GM18858 (cell line): ENCODE measurements at regions not wholly inside any gene's neighbourhood (a gene's known extent, or its start where the extent isn't known, plus 50 kb on each side); places are given as distances from the start of the nearest gene placed in this dataset.
"Not testable (repeated sequence)": the region's sequence is repeated elsewhere in the genome, so short reads cannot be mapped to it uniquely, and the experiment has no call there.

Source experiments
- ATAC-seq: cut with Tn5 transposase; IDR thresholded peaks from one replicate; pipeline ENCODE4 v1.9.1; 2021; ENCODE audit not compliant: unreplicated experiment

DNA sequence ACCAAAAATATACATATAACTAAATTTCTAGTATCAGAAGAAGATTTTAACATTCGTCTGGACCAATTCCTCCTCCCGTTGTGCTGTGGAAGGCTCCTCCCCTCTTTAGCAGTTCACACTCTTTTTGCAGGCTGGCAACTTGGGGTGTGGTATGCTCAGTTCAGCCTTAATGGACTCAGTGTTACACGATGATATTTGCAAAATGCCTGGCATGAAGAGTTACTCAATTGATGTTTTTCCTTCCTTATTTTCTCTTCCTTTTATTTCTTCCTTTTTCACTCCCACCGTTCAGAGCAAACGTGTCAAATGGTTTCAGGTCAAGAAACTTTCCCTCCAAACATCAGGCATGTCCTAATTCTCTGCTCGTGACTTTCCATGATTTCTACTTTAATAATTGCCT lies 248.3 kb downstream of the PHF14 start:
- no peak for ATAC-seq

DNA sequence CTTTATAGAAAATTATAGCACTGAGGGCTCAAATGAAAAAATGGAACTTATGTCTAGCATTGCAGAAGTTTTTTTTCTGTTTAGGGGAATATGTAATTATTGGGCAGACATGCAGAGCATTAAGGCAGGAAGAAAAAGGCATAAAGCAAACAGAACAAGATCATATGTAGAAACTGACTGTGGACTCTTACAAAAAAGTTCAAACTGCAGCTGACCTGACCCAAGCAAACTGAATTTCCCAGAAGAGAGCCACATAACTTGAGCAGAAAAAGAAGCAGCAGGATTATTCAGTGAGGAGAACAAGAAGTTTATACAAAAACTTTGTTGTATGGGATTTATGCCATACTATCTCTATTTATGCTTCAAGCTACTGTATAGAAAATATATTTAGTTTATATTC lies 250.9 kb downstream of the PHF14 start:
- no peak for ATAC-seq

DNA sequence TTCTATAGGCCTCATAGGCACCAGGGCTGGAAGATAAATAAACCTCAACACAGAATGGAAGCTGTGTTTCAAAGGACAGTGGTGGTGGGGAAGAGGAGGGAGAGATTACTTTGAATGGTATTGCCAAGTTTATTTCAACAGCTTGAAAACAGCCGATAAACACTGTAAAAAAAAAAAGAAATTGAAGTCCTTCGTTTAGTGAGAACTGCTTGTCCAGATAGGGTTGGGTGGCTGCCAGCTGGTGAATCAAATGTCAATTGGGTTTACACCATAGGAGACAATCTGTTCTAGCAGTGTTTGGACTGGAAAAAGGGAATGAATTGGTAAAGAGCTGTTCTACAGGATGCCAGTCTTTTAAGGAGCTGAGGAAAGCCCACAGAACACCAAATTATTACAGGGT lies 254.8 kb downstream of the PHF14 start:
- ATAC-seq, result no peak

DNA sequence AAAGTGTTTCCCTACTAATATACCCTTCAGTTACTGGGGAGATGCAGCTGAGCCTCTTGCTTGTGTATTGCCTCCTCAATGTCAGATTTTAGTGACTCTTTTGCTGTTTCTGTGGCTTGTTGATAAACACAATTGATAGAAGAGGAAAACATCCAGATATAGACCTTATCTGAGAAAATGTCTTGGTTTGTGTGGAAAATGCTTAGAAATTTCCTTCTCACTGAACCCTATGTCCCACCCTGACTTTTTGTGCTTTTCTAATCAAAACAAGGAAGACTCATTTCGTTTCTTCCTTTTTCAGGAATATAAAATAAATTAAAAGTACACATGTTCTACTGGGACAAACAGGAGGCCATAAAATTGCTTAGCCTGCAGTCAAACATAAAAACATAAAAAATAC lies 257.5 kb downstream of the PHF14 start:
- ATAC-seq, result no peak

DNA sequence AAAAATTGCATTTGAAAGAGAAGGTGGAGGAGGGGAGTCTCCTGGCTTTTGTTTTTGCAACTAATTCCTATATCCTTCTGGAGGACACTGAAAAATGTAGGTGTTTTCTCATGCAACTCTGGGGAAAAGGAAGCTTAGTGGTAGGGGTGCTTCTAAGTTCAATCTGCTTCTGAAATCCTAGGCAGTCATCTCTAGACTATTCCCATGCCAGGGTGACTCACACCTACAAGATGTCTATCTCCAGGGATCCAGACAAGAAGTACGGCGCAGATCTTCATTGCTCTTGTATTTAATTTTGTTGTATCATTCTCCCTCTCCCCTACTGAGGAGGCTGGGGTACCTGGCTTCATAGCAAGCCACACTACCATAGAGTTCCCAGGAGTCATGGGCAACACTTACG lies 258.8 kb downstream of the PHF14 start:
- no peak for ATAC-seq

DNA sequence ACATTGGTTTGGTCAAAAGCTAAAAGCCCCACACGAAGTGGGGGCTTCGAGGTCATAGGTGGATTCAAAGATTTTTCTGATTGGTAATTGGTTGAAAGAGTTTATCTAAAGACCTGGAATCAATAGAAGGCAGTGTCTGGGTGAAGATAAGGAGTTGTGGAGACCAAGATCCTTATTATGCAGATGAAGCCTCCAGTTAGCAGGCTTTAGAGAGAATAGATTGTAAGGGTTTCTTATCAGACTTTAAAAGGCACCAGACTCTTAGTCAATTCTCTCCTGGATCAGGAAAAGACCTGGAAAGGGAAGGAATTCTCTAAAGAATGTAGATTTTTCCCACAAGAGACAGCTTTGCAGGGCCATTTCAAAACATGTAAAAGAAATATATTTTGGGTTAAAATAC lies 260.2 kb downstream of the PHF14 start:
- no peak for ATAC-seq

DNA sequence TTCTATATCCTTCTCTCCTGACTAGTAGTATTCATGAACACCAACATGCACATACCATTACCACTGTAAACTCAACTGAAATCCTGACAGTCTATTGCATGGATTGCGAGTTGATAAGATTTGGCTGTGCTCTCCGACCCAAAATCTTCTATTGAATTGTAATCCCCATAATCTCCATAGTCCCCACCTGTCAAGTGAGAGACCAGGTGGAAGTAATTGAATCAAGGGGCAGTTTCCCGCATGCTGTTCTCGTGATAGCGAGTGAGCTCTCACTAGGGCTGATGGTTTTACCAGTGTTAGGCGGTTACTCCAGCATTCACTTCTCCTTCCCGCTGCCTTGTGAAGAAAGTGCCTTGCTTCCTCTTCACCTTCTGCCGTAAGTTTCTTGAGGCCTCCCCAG lies 261.8 kb downstream of the PHF14 start:
- ATAC-seq, result no peak

DNA sequence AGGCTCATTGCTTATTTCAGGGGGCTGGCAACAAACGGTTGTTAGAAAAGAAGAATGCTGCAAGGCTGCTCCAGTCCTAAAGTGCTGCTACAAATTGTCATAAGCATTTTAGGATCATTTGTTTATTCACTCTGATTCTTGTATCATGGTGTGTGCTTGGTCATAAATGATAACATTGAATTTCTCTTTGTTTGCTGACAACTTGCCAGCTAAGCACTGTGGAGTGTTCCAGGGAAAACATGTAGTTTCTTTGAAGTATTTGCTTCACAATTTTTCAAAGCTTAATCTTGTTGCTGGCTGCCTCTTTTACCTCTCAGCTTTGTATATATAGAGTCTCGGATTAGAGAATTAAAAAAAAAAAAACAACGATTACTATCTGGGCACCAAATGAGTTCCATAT lies 263.0 kb downstream of the PHF14 start:
- no peak for ATAC-seq

DNA sequence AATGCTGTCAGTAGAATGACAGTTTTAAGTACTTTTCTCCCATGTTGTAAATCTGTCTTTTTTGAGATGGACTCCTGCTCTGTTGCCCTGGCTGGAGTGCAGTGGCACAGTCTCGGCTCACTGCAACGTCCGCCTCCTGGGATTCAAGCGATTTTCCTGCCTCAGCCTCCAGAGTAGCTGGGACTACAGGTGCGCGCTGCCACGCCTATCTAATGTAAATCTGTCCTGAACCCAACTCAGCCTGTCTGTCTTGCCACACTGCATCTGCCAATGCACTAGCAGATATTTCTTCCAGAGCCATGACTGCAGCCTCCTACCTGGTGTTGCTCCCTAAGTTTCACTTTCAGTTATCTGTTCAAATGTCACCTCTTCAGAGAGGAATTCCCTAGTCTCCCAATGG lies 264.1 kb downstream of the PHF14 start:
- ATAC-seq, result no peak

DNA sequence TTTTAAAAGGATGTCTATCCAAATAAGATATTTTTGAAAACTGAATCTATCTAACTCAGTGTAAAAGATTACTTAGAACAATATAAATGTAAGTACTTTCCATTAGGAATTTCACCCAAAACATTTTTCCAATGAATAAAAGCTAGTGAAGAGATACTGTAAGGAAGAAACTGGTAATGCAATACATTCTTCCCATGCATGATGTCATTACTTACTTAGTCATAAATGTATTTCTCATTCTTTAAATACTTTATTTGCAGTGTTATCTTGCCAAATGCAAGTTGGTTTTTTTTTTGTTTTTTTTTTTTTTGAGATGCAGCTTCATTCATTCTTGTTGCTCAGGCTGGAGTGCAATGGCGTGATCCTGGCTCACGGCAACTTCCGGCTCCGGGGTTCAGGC lies 265.6 kb downstream of the PHF14 start:
- no peak for ATAC-seq

DNA sequence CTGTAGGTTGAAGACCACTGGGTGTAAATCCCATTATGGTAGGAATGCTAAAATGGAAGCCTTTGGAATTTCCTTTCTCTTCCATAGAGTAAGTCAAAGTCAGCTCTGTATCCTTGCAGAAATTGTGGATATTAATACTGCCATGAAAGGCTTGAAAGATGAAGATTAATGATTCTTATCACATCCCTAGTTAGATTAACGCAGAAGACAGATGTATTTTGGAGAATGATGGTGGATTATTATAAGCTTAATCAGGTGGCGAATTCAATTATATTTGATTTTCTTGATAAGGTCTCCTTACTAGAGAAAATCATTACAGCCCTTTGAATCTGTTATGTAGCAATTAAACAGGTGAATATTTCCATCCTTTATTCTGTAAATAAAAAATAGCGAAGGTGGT lies 270.1 kb downstream of the PHF14 start:
- no peak for ATAC-seq

DNA sequence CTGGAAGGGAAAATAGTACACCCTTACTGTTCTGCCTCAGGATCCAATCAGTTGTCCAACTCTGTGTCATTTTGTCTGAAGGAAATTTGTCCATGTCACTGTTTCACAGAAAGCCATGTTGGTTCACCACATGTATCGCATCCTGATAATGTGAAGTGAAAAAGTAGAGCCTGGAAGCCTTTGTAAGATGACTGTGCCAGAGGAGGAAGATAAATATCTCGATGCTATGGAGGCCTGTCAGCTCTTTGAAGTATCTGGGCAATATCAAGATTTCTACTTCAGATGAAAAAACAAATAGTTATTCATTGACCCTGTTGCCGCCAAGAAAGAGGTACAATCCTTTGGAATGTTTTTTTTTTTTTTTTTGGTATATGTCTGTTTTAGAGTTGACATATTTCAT lies 270.5 kb downstream of the PHF14 start:
- ATAC-seq, result no peak

DNA sequence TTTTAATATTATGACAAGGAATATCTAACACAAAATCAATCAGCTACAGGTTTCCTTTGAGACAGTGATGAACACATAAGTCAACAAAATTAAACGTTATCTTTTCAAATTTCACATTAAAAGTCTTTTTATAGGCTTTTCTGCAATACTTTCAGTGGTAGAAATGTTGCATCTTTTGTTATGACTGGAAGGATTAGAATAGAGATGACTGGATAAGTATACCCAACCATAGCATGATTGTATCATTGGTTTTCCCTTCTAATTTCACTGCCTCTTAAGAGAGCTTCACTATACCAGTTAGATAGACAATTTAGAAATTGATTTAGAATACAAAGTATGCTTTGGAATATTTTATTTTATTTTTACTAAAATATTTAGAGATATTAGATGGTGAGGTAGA lies 273.9 kb downstream of the PHF14 start:
- ATAC-seq, result no peak

DNA sequence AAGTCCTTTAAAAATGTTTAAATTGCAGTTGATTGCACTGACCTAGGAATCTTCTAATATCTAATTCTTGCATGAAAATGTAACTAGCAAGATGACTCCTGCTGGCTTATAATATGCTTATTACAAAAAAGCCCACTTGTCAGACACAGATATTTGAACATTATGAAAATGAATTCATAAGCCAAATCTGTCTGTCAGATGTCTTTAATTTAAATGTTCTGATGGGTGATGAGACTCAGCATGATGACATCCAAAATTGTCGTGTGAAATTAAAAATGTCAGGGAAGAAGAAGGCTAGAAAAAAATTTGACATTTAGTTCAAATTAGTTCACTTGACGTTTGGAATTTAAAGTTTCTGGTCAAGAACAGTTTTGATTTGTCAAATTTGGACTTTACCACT lies 277.8 kb downstream of the PHF14 start:
- no peak for ATAC-seq

DNA sequence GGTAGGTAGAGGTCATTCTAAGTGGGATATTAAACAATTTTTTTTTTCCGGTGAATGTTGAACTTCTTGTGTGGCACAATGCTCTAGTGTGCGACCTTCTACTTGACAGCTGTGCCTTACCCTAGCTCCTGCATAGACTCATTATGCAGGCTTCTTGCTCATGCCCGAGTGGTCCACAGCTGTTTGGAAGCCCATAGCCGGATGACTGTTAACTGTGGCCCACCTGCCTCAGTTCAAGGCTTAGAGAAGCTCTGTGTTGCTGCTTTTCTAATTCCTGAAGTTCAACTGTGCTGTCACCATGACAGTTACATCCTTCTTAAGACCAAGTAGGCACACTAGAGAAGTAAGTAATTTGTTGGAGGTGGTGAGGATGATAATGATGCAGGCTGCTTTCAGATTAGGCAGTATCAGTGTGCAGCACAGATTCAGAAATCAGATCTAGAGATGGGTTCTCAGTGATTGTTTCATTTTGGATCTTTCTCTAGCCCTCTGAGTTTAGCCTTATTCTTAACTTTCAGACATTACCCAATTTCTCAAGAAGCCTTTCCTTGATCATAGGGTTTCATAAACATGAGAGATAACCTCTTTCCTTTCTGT lies 278.4 kb downstream of the PHF14 start:
- no peak for ATAC-seq

DNA sequence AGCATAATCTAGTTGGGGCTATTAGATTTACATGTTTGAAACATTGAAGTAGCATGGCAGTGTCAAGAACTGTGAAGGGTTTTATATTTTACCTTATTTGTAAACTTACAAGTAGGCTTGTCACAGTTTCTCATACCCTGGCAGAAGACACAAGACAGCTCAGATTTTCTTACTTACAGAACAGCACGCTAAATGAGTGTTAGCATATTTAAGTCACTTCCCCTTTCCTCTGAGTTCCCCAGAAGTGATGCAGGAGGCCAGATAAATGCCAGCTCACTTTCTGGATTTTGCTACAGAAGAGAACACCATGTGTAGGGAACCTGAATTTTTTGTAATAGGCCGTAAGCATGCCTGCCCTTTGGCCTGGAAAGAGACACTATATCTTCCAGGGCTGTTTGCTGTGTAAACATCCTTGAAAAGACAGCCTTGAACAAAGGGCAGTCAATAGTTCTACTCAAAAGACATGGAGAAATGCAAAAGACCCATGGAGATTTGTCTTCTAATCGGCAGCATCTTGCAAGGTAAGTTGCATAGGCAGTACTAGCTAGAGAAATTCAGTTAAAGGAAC lies 279.1 kb downstream of the PHF14 start:
- ATAC-seq, result peak; percentile 59

DNA sequence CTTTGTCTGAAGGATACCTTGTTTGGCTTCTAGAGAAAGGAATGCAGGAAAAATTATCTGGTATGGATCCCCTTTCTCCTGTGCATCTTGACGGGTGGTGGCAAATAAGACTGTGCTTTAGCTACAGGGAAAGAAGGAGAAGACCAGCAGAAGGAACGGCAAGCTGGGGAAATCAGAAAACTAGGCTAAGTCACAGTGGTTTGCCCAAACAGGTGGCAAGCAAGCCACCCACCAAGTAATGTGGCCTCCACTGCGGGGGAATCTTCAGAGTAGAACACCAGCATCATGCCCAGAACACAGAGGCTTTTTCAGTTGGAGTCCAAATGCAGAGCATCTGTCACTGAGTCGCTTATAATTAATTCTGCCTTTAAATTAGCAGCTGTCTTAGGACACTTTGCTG lies 282.8 kb downstream of the PHF14 start:
- no peak for ATAC-seq

DNA sequence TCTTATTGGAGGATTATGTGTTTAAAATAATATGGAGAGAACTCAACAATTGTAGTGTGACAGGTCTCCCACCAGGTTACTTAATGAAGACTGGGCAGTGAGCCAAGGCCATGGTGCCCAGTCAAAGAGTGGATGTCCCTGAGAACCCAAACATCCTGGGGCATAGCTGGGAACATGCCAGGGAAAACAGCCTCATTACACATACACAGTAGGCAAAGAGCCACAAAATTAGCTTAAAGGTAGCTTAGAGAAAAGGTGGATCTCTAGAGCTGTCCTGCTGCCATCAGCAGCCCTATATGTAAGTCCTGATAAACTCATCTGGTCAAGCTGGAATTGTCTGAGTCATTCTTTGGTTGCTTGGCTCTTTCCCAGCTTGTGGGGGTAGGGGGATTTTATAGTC lies 287.8 kb downstream of the PHF14 start:
- no peak for ATAC-seq

DNA sequence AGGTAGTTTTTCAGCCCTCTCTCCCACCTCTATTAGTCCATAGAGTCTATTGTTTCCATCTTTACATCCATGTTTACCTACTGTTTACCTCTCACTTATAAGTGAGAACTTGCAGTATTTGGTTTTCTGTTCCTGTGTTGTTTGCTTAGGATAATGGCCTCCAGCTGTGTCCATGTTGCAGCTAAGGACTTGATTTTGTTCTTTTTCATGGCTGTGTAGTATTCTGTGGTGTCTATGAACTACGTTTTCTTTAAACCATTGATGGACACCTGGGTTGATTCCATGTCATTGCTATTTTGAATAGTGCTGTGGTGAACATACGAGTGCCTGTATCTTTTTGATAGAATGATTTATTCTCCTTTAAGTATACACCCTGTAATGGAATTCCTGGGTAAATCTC lies 292.4 kb downstream of the PHF14 start:
- no peak for ATAC-seq

DNA sequence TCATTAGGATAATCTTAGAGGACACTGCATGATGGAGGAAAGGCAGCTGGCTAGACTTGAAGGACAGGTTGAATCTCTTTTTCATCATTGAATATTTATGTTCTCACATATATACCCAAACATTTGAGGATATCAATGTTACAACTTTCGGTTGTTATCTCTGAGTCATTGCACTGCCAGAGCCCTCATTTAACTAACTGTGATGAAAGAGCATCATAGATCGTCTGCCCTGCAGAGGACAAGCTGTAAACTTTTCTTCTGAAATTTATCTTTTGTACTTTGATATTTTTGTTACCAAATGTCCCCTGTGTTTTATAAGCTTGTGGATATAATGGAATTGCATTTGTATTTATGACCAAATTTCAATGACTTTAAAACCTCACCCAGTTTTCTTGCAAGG lies 298.7 kb downstream of the PHF14 start:
- ATAC-seq, result no peak

DNA sequence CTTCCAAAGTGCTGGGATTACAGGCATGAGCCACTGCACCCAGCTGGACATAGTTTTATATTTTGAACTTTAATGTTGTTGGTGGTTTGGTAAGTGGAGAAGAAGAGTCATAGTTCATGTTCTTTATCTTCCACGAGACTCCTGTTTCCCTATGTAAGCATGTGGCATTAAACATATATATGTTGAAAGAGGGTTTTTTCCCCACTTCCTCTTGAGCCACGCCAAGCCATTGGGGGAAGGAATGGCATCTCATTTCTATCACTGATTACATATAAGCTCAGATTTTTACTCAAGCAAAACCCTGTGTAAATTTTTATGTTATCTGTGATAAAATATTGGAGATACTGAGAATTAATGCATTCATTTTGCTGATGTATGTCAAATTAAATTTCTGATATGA lies 300.4 kb downstream of the PHF14 start:
- ATAC-seq, result no peak

DNA sequence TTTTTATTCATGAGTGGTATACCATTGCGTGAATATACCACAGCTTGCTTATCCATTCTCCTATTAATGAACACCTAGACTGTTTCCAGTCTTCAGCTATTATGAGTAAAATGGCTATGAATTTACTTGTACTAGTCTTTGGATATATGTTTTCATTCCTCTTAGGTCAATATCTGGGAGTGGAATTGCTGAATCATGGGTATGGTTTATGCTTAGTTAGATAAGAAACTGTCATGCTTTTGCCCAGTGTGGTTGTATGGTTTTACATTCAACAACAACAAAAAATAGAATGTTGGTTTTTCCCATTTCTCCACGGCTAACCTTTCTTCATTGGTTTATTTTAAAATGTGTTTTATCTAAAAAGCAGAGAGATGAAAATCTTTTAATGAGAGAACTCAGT lies 308.3 kb downstream of the PHF14 start:
- ATAC-seq, result no peak

DNA sequence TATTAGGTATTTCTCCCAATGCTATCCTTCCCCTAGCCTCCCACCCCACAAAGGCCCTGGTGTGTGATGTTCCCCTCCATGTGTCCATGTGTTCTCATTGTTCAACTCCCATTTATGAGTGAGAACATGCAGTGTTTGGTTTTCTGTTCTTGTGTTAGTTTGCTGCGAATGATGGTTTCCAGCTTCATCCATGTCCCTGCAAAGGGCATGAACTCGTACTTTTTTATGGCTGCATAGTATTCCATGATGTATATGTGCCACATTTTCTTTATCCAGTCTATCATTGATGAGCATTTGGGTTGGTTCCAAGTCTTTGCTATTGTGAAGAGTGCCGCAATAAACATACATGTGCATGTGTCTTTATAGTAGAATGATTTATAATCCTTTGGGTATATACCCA lies 309.9 kb downstream of the PHF14 start:
- ATAC-seq, result not testable (repeated sequence)

DNA sequence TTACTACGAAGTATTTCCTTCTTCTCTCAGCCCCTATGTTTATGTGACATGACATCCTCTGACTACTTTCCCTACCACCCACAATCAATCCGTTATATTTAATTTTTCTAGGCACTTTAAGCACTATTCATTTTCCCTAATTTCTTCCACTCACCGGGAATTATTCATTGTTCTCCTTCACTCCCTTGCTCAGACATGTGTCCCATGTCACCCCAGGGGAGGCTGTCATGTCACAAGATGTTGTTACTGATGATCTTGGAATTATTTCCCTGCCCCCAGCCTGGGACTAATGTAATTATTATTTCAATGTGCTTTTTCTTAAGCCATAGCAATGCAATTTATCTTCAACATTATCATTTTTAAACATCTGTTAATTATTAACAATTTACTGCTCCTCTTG lies 317.2 kb downstream of the PHF14 start:
- no peak for ATAC-seq
